WTC11 (cell line): ENCODE measurements at regions not wholly inside any gene's neighbourhood (a gene's known extent, or its start where the extent isn't known, plus 50 kb on each side); places are given as distances from the start of the nearest gene placed in this dataset.
A peak's percentile ranks its signal among the peaks of the same experiment; 100 is the strongest.

ENCODE experiments used
- ATAC-seq: fragments of 200-7000 bp; cut with Tn5 transposase; 2 replicates; pipeline ENCODE4 v1.10.0; 2021; ENCODE audit warnings: mild to moderate bottlenecking, moderate library complexity
- CTCF ChIA-PET: fragments of 300-600 bp; sonication (Branson Sonifier 250); formaldehyde crosslinking; loops from one replicate; lab custom pipeline; 2021; ENCODE audit warnings: antibody characterized with exemption; lab: Charles Lee
- POLR2A ChIA-PET: fragments of 350-600 bp; sonication (Branson Sonifier 250); formaldehyde crosslinking; loops from one replicate; lab custom pipeline; 2021; ENCODE audit warnings: antibody characterized with exemption; lab: Charles Lee
- DNase-seq: peaks from one replicate; pipeline ENCODE4 v3.0.0; 2021; ENCODE audit warnings: low spot score
- H3K27ac Mint-ChIP-seq: 2 replicates; pipeline ENCODE4 v1.8.0; 2021; ENCODE audit warnings: mixed read lengths
- H3K27me3 Mint-ChIP-seq: 2 replicates; pipeline ENCODE4 v1.8.0; 2021; ENCODE audit warnings: low read depth, mild to moderate bottlenecking, moderate library complexity, mixed read lengths
- H3K36me3 Mint-ChIP-seq: 2 replicates; pipeline ENCODE4 v1.8.0; 2021; ENCODE audit warnings: mixed read lengths
- H3K4me1 Mint-ChIP-seq: 2 replicates; pipeline ENCODE4 v1.8.0; 2022; ENCODE audit warnings: mixed read lengths
- H3K4me3 Mint-ChIP-seq: 2 replicates; pipeline ENCODE4 v1.8.0; 2021; ENCODE audit warnings: mild to moderate bottlenecking, moderate library complexity, mixed read lengths
- H3K9me3 Mint-ChIP-seq: 2 replicates; pipeline ENCODE4 v1.8.0; 2021; ENCODE audit warnings: mixed read lengths
- ARID4B ChIP-seq: sonication (generic); formaldehyde crosslinking; IDR thresholded peaks from 2 replicates; pipeline ENCODE4 v1.8.0; 2023; ENCODE audit warnings: missing genetic modification reagents, mild to moderate bottlenecking, borderline replicate concordance
- ATF3 ChIP-seq: sonication (generic); formaldehyde crosslinking; conservative IDR thresholded peaks from 2 replicates; pipeline ENCODE4 v1.8.1; 2022; ENCODE audit warnings: mild to moderate bottlenecking, missing genetic modification reagents
- CREB1 ChIP-seq: sonication (generic); formaldehyde crosslinking; IDR thresholded peaks from 2 replicates; pipeline ENCODE4 v1.8.0; 2023; ENCODE audit warnings: mild to moderate bottlenecking, missing genetic modification reagents
- ERG ChIP-seq: fragments of 250-450 bp; sonication (Bioruptor Pico); IDR thresholded peaks from 2 replicates; pipeline ENCODE4 v1.8.0; 2021; ENCODE audit warnings: mild to moderate bottlenecking
- ETV6 ChIP-seq: sonication (generic); formaldehyde crosslinking; IDR thresholded peaks from 2 replicates; pipeline ENCODE4 v1.8.1; 2022; ENCODE audit warnings: mild to moderate bottlenecking, missing genetic modification reagents
- FOXP4 ChIP-seq: sonication (generic); formaldehyde crosslinking; IDR thresholded peaks from 2 replicates; pipeline ENCODE4 v1.8.0; 2022; ENCODE audit warnings: mild to moderate bottlenecking, missing genetic modification reagents
- GABPB1 ChIP-seq: sonication (generic); formaldehyde crosslinking; IDR thresholded peaks from 2 replicates; pipeline ENCODE4 v1.8.1; 2023; ENCODE audit warnings: mild to moderate bottlenecking, missing genetic modification reagents
- HMGXB4 ChIP-seq: sonication (generic); formaldehyde crosslinking; IDR thresholded peaks from 2 replicates; pipeline ENCODE4 v1.8.1; 2023; ENCODE audit warnings: mild to moderate bottlenecking, moderate library complexity, missing genetic modification reagents
- JAZF1 ChIP-seq: fragments of 250-450 bp; sonication (Bioruptor Pico); IDR thresholded peaks from 2 replicates; pipeline ENCODE4 v1.9.0; 2021; ENCODE audit warnings: moderate library complexity, mild to moderate bottlenecking, inconsistent platforms
- MXD4 ChIP-seq: fragments of 250-450 bp; sonication (Bioruptor Pico); IDR thresholded peaks from 2 replicates; pipeline ENCODE4 v1.8.0; 2021; ENCODE audit warnings: mild to moderate bottlenecking, moderate library complexity, borderline replicate concordance
- MYBL2 ChIP-seq: sonication (generic); formaldehyde crosslinking; IDR thresholded peaks from 2 replicates; pipeline ENCODE4 v1.8.1; 2023; ENCODE audit warnings: mild to moderate bottlenecking, moderate library complexity, missing genetic modification reagents
- PRDM15 ChIP-seq: sonication (generic); formaldehyde crosslinking; IDR thresholded peaks from 2 replicates; pipeline ENCODE4 v1.8.0; 2022; ENCODE audit warnings: missing genetic modification reagents
- RELA ChIP-seq: sonication (generic); formaldehyde crosslinking; IDR thresholded peaks from 2 replicates; pipeline ENCODE4 v1.8.1; 2022; ENCODE audit warnings: missing genetic modification reagents, mild to moderate bottlenecking, borderline replicate concordance
- SP1 ChIP-seq: sonication (generic); formaldehyde crosslinking; conservative IDR thresholded peaks from 2 replicates; pipeline ENCODE4 v1.8.1; 2022; ENCODE audit warnings: missing genetic modification reagents
- USF1 ChIP-seq: sonication (generic); formaldehyde crosslinking; IDR thresholded peaks from 2 replicates; pipeline ENCODE4 v1.8.0; 2022; ENCODE audit warnings: mild to moderate bottlenecking, missing genetic modification reagents
- ZNF232 ChIP-seq: sonication (generic); formaldehyde crosslinking; IDR thresholded peaks from 2 replicates; pipeline ENCODE4 v1.8.0; 2022; ENCODE audit warnings: mild to moderate bottlenecking, missing genetic modification reagents
- ZNF263 ChIP-seq: sonication (generic); formaldehyde crosslinking; IDR thresholded peaks from 2 replicates; pipeline ENCODE4 v1.8.1; 2022; ENCODE audit warnings: low read depth, mild to moderate bottlenecking, moderate library complexity, missing genetic modification reagents

- ATAC-seq (peak; percentile 38), DNase-seq (no peak)
- POLR2A ChIA-PET: no interaction called here
- Mint-ChIP-seq H3K4me1 (peaks cover 23% of the 10 kb centered on the region), H3K9me3 (peaks cover 19% of the 10 kb centered on the region), H3K27me3 (no peaks in the 10 kb centered on the region), H3K27ac (peak overlapping the region; percentile 63), H3K36me3 (peaks cover 4% of the 10 kb centered on the region; the same call in 1 of the 2 replicates), H3K4me3 (no peak overlapping the region)
- TF ChIP-seq CREB1 (CRISPR knock-in tag) (no peak), PRDM15 (no peak), SP1 (no peak), ETV6 (no peak), ATF3 (no peak), ZNF232 (CRISPR knock-in tag) (no peak), USF1 (CRISPR knock-in tag) (no peak), ARID4B (CRISPR knock-in tag) (no peak), ERG (CRISPR knock-in tag) (no peak), RELA (CRISPR knock-in tag) (no peak), HMGXB4 (no peak)
- CTCF ChIA-PET: no interaction called here
Observed at GRCh38 chr4:107379054-107379869, 340.8 kb downstream of the PAPSS1 start.

- Mint-ChIP-seq H3K36me3 (peaks cover 6% of the 10 kb centered on the region), H3K4me1 (peaks cover 21% of the 10 kb centered on the region), H3K27ac (no peak overlapping the region), H3K27me3 (no peaks in the 10 kb centered on the region), H3K4me3 (no peak overlapping the region), H3K9me3 (peaks cover 24% of the 10 kb centered on the region)
- no peak for ATAC-seq
- DNase-seq: no peak
- ChIA-PET CTCF (no interaction called here), POLR2A (no interaction called here)
- TF ChIP-seq FOXP4 (CRISPR knock-in tag) (no peak), JAZF1 (CRISPR knock-in tag) (no peak), GABPB1 (CRISPR knock-in tag) (no peak), MXD4 (CRISPR knock-in tag) (no peak), ZNF263 (CRISPR knock-in tag) (no peak), MYBL2 (CRISPR knock-in tag) (no peak)
Observed at GRCh38 chr4:107376293-107376692, 340.2 kb upstream of the DKK2 start.
